HT-29 (cell line): ENCODE measurements at regions not wholly inside any gene's neighbourhood (a gene's known extent, or its start where the extent isn't known, plus 50 kb on each side); places are given as distances from the start of the nearest gene placed in this dataset.
"Not testable (repeated sequence)": the region's sequence is repeated elsewhere in the genome, so short reads cannot be mapped to it uniquely, and the experiment has no call there.

Source experiments
- DNase-seq: peaks from one replicate; pipeline ENCODE4 v3.0.0-alpha.2; 2015; ENCODE audit warnings: low spot score

DNA sequence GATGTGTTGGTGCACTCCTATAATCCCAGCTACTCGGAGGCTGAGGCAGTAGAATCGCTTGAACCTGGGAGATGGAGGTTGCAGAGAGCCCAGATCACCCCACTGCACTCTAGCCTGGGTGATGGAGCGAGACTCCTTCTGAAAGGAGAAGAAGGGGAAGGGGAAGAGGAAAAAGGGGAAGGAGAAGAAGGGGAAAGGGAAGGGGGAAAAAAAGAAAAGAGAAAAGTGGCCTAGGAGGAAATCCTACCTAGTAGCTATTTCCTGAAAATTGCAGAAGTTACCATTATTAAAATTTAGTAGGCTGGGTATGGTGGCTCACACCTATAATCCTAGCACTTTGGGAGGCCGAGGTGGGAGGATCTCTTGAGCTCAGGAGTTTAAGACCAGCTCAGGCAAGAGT lies 67.4 kb downstream of the ARRDC3 start:
- no peak for DNase-seq

DNA sequence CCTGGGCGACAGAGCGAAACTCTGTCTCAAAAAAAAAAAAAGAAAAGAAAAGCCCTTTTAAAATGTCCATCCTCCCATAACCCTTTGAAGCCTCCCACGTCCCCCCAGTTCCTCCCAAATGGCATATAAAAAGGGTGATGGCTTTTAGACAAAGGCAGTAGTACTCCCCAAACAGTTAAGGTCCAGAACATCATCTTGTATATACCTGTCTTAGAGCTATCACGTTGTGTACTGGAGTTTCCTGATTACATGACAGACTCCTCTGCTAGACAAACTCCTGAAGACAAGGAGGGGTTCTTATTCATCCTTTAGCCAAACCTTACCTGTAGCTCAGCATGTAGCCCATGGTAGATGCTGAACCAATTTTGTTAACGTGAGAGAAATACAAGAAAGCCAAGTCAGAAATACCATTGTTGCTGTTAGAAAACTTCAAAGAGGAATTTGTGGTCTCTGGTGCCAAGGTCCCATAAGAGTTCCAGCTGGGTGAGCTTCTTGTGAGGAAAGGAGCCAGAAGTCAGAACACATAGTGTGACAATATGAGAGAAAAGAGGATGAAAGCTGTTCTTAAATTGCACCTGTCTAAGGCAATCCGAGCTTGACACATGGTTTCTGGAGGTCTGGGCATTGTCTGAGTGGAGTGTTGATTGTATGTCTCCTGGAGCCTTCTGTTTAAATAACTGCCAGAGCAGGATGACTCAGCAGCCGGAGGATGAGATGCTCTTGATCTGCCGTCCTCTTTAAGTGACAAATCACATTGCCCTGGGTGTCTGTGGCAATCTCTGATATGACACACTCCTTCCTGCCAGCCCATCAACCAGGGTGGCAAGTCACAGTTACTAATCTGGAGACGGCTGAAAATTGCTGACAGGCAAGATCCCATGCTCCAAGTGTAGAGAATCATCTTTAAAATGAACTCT lies 69.1 kb downstream of the ARRDC3 start:
- DNase-seq = peak; percentile 86

DNA sequence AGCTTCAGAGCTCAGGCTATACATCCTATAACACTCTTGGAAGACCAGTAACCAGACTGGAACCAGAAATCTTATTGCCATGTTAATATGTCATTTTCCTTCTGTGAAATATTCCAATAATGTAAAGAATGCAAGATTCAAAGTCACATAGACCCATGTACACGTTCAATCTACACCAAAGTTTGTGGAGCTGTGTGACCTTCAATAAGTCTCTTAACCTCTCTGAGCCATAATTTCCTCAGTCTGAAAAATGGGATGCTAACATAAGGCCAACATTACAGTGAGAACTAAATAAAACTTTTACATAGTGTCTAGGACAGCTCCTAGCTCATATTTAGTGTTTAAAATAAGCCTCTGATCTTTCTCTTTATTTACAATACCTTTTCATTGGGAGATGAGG lies 70.4 kb downstream of the ARRDC3 start:
- DNase-seq = no peak

DNA sequence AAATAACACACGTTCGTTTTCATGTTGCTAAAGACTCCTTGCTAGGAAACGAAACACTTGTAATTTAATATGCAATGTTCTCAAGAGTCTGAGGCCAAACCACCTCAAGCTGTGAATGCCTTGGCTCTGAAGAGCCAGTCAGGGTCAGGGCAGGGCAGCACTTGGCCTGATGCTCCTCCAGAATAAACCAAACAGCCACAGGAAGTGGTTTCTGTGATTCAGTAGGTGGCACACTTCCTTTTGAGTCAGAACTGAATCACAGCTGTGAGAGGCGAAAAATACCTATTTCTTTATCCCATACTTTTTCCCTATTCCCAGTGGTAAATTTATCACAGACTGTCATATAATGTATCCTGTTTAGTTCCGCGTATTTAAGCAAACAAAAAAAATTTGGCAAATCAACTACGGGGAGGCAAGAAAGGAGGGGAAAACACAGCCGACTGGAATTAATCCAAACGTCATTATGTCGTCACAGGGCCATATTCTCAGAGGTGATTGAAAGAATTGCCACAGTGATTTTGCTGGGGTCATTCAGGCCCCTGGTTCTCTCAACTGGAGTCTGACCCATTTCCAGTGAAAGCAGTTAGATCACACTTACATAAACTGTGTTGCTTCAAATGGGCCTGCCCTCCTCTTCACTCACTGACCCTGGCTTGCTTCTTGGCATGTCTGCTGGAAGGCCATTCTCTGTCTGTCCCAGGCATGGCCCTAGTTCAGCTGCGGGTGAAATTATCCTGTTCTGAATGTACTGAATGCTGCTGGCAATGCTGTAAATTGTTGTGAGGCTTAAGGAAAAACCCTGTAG lies 71.2 kb downstream of the ARRDC3 start:
- DNase-seq = peak; percentile 85

DNA sequence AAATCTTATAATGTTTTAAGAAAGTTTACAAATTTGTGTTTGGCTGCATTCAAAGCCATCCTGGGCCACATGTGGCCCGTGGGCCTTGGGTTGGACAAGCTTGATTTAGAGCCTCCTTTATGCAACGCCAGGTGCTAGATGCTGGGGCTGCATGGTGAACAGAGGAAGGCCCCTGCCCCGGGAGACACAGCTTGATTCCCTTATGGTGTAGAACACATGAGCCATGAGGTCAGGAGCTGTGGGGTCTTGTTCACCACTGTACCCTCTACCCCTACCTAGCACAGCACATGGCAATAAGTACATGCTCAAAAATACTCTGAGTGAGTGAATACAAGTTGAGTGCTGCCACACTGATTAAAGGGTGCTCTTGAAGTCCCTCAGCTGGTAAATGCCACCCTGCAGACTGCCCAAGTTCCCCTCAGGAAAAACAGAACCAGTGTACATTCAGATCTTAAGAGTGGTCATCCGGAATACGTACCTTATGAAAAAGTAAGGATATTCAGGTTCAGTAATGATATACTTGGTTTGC lies 71.9 kb downstream of the ARRDC3 start:
- DNase-seq = no peak

DNA sequence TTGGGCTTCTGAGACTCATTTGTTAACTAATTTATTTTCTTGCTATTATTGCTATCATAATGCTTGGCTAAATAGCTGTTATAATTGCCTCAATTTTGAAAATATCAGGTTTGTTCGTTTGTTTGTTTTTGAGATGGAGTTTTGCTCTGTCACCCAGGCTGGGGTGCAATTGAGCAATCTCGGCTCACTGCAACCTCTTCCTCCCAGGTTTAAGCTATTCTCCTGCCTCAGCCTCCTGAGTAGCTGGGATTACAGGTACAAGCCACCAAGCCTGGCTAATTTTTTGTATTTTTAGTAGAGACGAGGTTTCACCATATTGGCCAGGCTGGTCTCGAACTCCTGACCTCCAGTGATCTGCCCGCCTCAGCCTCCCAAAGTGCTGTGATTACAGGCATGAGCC lies 75.0 kb downstream of the ARRDC3 start:
- not testable (repeated sequence) for DNase-seq

DNA sequence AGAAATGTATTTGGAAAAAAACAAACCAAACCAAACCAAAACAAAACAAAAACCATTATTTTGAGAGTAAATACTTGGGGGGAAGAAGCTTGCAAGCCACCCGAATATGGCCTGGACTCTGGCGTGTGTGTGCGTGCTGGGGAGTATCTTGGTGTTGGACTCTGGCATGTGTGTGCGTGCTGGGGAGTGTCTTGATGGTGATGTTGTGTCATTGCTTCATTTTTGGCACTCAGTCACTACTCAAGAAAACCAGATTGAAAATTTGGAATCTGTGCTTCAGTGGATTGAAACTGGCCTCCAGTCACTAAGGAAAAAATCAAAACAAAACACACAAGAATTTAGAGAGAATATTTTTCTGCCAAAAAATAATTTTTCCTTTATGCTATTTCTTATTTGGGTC lies 76.1 kb downstream of the ARRDC3 start:
- no peak for DNase-seq

DNA sequence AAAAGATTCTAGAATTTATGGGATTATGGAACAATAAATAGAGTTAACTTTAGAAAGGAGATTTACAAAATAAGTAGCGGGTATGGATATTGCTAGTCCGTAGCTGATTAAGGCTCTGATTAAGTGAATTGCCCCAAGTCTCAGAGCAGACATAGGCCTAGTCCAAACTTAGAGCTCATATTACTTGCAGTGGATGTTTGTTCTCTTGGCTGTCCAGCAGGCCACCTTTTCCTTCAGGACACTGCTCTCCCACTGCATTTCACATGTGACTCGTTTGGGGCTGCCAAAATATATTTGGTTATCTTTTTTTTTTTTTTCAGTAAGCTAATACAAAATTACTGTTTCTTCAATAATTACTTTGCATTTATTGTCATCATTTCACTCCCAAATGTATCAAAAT lies 76.6 kb downstream of the ARRDC3 start:
- DNase-seq = no peak

DNA sequence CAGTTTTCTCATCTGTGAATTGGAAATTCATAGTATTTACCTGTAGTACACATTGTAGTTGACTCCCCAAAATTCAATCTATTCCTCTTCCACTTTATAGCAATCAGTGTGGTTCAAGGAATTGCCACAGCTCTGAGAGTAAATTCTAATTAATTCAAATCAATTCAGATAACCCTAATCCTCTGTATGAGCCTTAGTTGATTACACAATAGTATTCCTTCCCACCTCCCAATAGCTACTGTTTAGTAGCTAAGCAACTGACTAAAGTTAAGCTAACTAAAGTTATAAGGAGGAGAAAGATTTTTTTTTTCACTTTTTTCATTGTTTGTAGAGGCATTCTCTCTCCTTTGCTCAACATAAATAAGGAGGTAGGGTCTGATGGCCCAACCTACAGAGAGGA lies 77.5 kb downstream of the ARRDC3 start:
- no peak for DNase-seq

DNA sequence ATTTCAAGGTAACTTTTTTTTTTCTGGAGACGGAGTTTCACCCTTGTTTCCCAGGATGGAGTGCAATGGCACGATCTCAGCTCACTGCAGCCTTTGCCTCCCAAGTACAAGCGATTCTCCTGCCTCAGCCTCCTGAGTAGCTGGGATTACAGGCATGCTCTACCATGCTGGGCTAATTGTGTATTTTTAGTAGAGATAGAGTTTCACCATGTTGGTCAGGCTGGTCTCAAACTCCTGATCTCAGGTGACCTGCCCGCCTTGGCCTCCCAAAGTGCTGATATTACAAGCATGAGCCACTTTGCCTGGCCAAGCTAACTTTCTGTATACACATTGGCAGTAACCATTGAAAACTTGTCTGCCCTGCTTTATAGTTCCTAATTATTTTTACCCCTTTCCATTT lies 79.1 kb downstream of the ARRDC3 start:
- not testable (repeated sequence) for DNase-seq

DNA sequence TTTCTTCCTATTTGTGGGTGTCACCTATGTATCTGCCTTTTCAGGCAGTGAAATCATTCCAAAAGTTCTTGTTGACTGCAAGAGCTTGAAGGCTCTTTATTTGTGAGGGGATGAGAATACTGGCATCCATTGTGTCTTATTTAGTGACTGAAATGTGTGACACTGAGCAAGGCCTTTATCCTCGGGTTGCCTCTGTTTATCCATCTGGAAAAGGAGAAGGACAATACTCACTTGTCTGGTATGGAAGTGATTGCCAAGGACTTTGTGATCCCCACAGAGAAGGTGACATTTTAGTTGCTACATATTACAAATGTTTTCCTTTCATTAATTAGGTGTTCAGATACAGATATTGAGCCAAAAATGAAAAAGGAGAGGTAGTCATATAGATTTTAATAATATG lies 80.2 kb downstream of the ARRDC3 start:
- no peak for DNase-seq

DNA sequence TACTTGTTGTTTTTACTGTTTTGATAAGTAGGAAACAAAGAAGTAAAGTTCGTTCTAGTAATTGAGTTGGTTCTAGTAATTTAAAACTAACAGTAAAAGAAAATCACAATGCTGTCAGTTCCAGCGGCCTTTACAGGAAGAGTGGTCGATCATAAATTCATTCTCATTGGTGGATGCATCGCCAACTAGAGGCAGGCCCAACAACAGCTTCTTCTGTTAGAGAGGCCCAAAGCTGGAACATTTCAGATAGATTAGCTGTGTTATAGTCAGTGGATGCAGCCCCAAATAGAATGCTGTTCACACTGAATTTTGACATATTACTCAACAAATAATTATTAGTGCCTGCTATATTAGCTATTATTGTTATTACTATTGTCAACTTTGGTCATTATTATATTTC lies 80.8 kb downstream of the ARRDC3 start:
- no peak for DNase-seq

DNA sequence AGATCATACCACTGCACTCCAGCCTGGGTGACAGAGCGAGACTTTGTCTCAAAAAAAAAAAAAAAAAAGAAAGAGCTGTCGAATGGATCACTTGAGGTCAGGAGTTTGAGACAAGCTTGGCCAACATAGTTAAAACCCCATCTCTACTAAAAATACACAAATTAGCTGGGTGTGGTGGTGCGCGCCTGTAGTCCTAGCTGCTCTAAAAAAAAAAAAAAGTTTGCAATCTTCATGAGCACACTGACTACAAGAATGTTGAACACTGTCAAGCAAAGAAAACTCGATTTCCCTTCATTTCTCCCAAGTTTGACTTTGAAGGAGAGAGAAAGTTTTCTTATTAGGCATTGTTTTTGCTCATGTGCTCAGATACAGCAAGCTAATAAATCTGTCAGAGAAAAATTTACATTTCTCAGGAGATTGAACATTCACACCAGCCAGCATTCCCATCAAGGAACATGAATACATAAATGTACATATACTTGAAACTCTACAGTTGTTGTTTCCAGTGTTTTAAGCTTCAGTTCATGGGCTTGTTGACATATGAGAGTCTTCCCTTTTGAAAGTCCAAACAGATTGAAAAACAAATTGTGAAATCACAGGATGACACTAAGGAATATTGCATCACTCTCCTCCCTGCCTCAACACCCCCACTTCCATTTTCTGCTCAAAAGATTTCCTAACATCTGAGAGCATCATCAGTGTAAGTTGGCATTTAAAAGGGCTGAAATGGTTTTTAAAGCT lies 81.8 kb downstream of the ARRDC3 start:
- DNase-seq = no peak

DNA sequence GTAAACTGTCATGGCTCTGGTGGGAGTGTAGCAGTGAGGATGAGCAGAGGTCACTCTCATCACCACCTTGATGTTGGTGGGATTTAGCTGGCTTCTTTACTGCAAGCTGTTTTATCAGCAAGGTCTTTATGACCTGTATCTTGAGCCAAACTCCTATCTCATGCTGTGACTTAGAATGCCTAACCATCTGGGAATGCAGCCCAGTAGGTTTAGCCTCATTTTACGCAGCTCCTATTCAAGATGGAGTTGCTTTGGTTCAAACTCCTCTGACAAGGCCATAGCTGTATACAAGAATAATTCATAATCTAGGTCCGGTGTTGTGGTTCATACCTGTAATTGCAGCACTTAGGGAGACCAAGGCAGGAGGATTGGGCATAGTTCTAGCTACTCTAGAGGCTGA lies 85.1 kb downstream of the ARRDC3 start:
- DNase-seq = no peak

DNA sequence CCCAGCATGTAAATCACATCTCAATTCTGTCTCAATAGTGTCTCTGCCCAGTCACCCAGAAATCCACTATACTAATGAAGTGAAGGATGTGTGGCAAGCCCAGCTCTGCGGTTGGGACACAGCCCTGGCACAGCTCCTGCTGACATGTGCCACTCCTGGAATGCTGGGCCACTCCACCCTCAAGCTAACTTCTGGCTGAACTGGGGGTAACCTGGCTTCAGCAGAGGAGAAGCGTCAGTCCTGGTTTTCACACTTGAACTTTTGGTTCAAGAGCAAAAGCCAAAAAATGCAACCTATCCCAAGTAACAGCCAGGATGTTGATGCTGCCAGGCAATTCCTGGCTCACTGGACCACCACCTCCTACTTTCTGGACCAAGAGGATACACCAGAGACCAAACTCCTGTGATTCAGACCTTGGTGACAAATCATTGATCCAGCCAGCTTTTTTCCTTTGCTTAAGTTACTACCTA lies 86.4 kb downstream of the ARRDC3 start:
- peak; percentile 70 for DNase-seq

DNA sequence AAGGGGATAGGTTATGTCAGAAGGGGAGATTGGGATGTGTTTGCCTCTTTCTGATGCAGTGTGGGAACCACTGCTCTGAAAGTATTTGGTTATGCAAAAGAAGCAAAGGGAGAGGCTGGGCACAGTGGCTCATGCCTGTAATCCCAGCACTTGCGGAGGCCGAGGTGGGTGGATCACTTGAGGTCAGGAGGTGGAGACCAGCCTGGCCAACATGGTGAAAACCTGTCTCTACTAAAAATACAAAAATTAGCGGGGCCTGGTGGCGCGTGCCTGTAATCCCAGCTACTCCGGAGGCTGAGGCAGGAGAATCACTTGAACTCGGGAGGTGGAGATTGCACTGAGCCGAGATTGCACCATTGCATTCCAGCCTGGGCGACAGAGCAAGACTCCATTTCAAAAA lies 87.0 kb downstream of the ARRDC3 start:
- not testable (repeated sequence) for DNase-seq

DNA sequence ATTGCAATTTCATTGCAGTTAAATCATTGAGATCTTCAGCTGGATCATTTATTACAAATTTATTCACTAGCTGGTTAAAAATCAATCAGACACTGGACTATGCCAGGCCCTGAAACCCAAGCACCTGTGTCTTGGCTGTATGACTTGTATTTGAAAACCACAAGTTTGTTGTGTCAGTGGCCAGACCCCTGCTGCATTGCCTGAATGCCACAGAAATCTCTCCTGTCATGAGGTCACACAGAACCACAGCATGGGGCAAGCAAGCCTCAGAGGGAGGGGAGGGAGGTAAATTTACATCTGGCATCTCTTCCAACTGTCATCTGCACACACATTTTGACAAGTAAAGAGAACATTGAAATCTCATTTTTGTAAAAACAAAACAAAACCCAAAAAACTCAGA lies 90.0 kb downstream of the ARRDC3 start:
- no peak for DNase-seq

DNA sequence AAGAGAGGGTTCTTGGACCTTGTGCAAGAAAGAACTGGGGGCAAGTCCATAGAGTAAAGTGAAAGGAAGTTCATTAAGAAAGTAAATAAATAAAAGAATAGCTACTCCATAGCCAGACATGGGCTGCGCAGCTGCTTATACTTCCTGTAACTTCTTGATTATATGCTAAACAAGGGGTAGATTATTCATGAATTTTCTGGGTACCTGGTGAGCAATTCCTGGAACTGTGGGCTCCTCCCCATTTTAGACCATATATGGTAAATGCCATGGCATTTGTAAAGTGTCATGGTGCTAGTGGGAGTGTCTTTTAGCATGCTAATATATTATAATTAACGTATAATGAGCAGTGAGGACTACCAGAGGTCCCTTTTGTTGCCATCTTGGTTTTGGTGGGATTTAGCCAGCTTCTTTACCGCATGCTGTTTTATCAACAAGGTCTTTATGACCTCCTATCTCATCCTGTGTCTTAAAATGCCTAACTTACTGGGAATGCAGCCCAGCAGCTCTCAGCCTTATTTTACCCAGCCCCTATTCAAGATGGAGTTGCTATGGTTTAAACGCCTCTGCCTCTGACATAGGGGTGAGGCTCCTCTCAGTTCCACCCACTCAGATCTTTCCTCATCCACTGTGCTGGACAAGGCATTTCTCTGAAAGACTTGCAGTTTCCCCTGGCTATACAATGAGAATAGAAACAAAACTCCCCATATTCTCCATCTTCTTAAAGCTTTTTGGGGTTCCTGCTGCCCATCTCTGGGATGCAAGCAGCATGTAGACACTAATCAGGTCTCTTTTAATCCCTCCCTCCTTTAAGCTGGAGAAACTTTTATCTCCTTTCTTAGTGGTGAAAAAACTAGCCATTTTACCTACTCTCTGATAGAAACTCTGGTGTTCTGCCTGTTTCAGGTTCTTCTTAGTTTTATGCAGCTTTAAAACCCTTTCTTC lies 91.2 kb downstream of the ARRDC3 start:
- no peak for DNase-seq

DNA sequence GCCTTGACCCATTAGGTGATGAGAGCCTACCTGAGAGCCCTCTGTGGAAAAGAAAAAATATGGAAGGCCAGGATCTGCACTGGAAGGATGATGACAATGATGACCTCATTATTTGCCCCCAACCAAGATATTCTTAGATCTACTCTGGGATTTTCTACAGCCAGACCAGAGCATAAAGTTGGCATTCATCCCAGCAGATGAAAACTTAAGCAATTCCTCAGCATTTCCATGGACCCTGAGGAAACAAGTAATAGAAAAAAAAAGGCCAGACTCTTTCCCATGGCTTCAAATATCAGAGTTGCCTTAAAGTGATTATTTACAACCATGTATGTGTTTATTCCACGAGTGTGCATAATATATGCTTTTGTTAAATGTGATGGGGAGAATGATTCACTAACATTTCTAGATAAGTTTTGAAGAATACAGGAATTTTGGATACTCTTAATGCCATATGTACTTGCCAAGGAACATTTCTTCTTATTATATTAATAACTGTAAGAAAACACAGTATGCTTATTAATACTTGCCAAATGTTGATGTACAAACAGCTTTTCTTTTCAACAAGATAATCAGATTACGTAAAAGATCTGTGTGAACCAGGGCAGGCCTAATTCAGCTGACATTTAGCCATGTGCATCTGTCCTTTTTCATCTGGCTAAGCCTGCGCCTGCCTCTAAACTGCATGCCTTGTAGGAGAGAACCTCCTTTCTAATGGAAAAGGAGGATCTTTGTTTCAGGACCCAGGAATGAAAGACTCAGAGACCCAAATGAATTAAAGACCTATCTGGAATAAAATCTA lies 94.8 kb downstream of the ARRDC3 start:
- no peak for DNase-seq

DNA sequence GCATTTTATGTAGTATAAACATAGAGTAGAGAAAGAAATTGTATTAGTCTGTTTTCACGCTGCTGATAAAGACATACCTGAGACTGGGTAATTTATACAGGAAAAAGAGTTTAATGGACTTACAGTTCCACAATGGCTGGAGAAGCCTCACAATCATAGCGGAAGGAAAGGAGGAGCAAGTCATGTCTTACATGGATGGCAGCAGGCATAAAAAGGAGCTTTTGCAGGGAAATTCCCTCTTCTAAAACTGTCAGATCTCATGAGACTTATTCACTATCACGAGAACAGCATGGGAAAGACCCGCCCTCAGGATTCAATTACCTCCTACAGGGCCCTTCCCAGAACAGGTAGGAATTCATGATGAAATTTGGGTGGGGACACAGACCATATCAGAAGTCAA lies 98.1 kb downstream of the ARRDC3 start:
- DNase-seq = not testable (repeated sequence)
